Suprapubic skin (tissue), 4 donors: ENCODE measurements at regions not wholly inside any gene's neighbourhood (a gene's known extent, or its start where the extent isn't known, plus 50 kb on each side); places are given as distances from the start of the nearest gene placed in this dataset.

ENCODE experiments used
- DNase-seq, 2 donors: peaks; one replicate each; pipeline ENCODE4 v3.0.0-alpha.2; 2019; ENCODE audit warnings: low spot score in 2 of 2
- H3K27ac ChIP-seq: fragments of 200-600 bp; sonication (generic); one replicate; pipeline ENCODE4 v1.5.1; 2019
- H3K27me3 ChIP-seq: fragments of 200-600 bp; sonication (generic); one replicate; pipeline ENCODE4 v1.5.1; 2019
- H3K36me3 ChIP-seq: fragments of 200-600 bp; sonication (generic); one replicate; pipeline ENCODE4 v1.5.1; 2019
- H3K4me1 ChIP-seq: fragments of 200-600 bp; sonication (generic); one replicate; pipeline ENCODE4 v1.5.1; 2019
- H3K4me3 ChIP-seq: fragments of 200-600 bp; sonication (generic); one replicate; pipeline ENCODE4 v1.5.1; 2019; ENCODE audit warnings: mild to moderate bottlenecking
- H3K9me3 ChIP-seq: fragments of 200-600 bp; sonication (generic); one replicate; pipeline ENCODE4 v1.5.1; 2019
- CTCF ChIP-seq, 2 donors: fragments of 200-600 bp in 1 of 2; fragments of 450-650 bp in 1 of 2; sonication (generic) in 1 of 2; IDR thresholded peaks; one replicate each; pipeline ENCODE4 v1.5.1; 2016 to 2019; ENCODE audit warnings: antibody characterized with exemption in 2 of 2, mild to moderate bottlenecking in 1 of 2, moderate library complexity in 1 of 2
- EP300 ChIP-seq: sonication (generic); formaldehyde crosslinking; IDR thresholded peaks from one replicate; pipeline ENCODE4 v1.6.1; 2017; ENCODE audit warnings: antibody characterized with exemption
- POLR2A ChIP-seq, 2 donors: fragments of 450-650 bp; IDR thresholded peaks; one replicate each; pipeline ENCODE4 v1.6.1; 2017; ENCODE audit warnings: antibody characterized with exemption in 2 of 2, mild to moderate bottlenecking in 2 of 2, moderate library complexity in 2 of 2
- POLR2AphosphoS5 ChIP-seq, 3 donors: sonication (generic); formaldehyde crosslinking; IDR thresholded peaks; one replicate each; pipeline ENCODE4 v1.6.1; 2017; ENCODE audit warnings: antibody characterized with exemption in 3 of 3
- WGBS: methylation state at CpG from one replicate; pipeline ENCODE4 v1.1.5; 2018; 5-methylcytosine and 5-hydroxymethylcytosine counted together

GRCh38 chr9:16033921-16034691 is 481.3 kb downstream of the CCDC171 start:
- Histone ChIP-seq H3K4me3 (no peak overlapping the region), H3K27ac (no peak overlapping the region), H3K9me3 (no peaks in the 10 kb centered on the region), H3K27me3 (peaks cover 2% of the 10 kb centered on the region), H3K36me3 (no peaks in the 10 kb centered on the region), H3K4me1 (no peaks in the 10 kb centered on the region)
- WGBS = 68% methylated on average over 10 of the region's 10 CpGs
- no peak for DNase-seq
- no peak for TF ChIP-seq POLR2A (IDR thresholded peaks at IDR 0.05)

GRCh38 chr9:16039218-16039987 is 486.6 kb downstream of the CCDC171 start:
- TF ChIP-seq EP300 = no peak
- no peak for TF ChIP-seq POLR2A (IDR thresholded peaks at IDR 0.05)
- no peak for TF ChIP-seq POLR2AphosphoS5 (IDR thresholded peaks at IDR 0.05)
- TF ChIP-seq CTCF (IDR thresholded peaks at IDR 0.05) = no peak
- H3K27ac ChIP-seq = no peak overlapping the region
- WGBS = 52% methylated on average over 11 of the region's 11 CpGs

GRCh38 chr9:16039988-16040761 is 487.3 kb downstream of the CCDC171 start:
- WGBS = 71% methylated on average over 10 of the region's 10 CpGs
- Histone ChIP-seq H3K36me3 (no peaks in the 10 kb centered on the region), H3K27ac (no peak overlapping the region), H3K27me3 (no peaks in the 10 kb centered on the region), H3K4me3 (no peak overlapping the region), H3K4me1 (no peaks in the 10 kb centered on the region), H3K9me3 (no peaks in the 10 kb centered on the region)
- no peak for TF ChIP-seq EP300
- no peak for TF ChIP-seq POLR2A (IDR thresholded peaks at IDR 0.05)
- TF ChIP-seq CTCF (IDR thresholded peaks at IDR 0.05) = no peak
- no peak for TF ChIP-seq POLR2AphosphoS5 (IDR thresholded peaks at IDR 0.05)
- no peak for DNase-seq

More at GRCh38 chr9:16039218-16039987, 486.6 kb downstream of the CCDC171 start:
- Histone ChIP-seq H3K27me3 (no peaks in the 10 kb centered on the region), H3K4me3 (no peak overlapping the region), H3K9me3 (no peaks in the 10 kb centered on the region), H3K4me1 (no peaks in the 10 kb centered on the region), H3K36me3 (no peaks in the 10 kb centered on the region)
- DNase-seq = no peak

- Histone ChIP-seq H3K4me1 (no peaks in the 10 kb centered on the region), H3K27me3 (no peaks in the 10 kb centered on the region), H3K36me3 (no peaks in the 10 kb centered on the region), H3K9me3 (no peaks in the 10 kb centered on the region), H3K4me3 (no peak overlapping the region), H3K27ac (no peak overlapping the region)
- TF ChIP-seq CTCF (IDR thresholded peaks at IDR 0.05) (no peak), POLR2A (IDR thresholded peaks at IDR 0.05) (no peak), EP300 (no peak), POLR2AphosphoS5 (IDR thresholded peaks at IDR 0.05) (no peak)
- 56% methylated on average over 5 of the region's 5 CpGs for WGBS
- DNase-seq = no peak
These were observed 491.1 kb downstream of the CCDC171 start for GRCh38 chr9:16043756-16044578.

GRCh38 chr9:16044579-16044881 is 491.7 kb downstream of the CCDC171 start:
- TF ChIP-seq EP300 = no peak
- TF ChIP-seq CTCF (IDR thresholded peaks at IDR 0.05) = no peak
- WGBS = 64% methylated on average over 2 of the region's 2 CpGs
- H3K36me3 ChIP-seq = no peaks in the 10 kb centered on the region
- H3K4me3 ChIP-seq = no peak overlapping the region
- H3K27me3 ChIP-seq = no peaks in the 10 kb centered on the region
- H3K9me3 ChIP-seq = no peaks in the 10 kb centered on the region
- no peak overlapping the region for H3K27ac ChIP-seq
- DNase-seq = no peak
- no peaks in the 10 kb centered on the region for H3K4me1 ChIP-seq
